Umbilical cord (tissue), 1 donor: ENCODE measurements at regions not wholly inside any gene's neighbourhood (a gene's known extent, or its start where the extent isn't known, plus 50 kb on each side); places are given as distances from the start of the nearest gene placed in this dataset.

Experiments
- DNase-seq: peaks from one replicate; pipeline ENCODE4 v3.0.0-alpha.2; 2015; ENCODE audit warnings: low spot score

GRCh38 chr5:1668141-1668721 is 131.4 kb downstream of the MRPL36 start:
- no peak for DNase-seq

DNA sequence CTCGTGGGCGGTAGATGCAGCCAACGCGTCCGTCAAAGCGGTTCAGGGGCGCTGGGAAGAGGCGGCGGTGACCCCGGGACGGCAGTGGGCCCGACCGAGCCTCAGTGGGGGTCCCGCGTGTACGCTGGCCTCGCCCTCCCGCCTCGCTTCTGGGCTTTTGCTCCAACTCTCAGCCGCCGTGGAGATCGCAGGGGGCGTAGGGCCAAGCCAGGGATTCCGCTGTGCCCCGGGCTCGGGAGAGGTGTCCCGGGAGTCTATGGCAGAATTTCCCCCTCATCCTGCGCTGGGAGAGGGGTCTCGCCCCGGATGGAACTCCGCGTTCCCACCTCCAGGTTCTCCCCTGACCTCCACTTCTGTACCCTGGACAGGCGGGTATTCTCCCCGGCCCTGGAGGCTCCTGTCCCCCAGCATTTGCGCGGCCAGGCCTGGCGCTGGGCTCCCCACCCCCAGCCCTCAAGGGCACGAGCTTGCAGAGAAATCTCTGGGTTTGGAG is 131.9 kb downstream of the MRPL36 start:
- DNase-seq = no peak

DNA sequence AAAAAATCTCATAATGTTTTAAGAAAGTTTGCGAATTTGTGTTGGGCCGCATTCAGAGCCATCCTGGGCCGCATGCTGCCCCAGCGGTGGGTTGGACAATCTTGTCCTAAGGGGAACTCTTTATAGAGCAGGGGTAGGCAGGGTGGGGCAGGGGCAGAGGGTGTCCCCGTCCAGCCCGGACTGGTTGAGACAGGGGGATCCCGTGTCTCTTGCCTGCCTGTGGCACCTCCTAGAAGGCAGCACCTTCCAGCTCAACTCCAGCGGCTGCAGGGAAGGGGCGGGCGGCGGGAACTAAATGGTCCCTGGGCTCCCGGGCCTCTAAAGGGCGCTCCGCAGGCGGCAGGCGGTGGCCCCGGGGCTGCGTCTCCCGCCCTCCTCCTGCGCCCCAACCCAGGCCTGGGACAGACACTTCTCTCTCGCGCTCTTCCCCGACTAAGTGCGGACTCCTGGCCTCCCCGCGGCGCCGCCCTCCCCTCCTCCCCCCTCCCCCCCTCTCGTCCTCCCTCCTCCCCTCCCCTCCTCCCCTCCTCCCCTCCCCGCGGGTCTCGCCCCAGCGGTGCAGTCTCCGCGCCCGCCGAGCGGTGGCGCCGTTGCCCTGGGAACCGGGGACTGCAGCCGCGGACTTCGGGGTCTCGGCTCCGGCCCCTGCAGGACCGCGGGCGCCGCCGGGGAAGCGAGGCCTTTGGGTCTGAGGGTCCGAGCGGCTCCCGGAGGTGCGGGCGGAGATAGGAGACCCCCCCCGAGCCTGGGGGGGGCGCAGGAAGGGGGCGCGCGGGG is 132.6 kb downstream of the MRPL36 start:
- no peak for DNase-seq

- DNase-seq = no peak
Measured at GRCh38 chr5:1666221-1666620, 133.4 kb downstream of the MRPL36 start.

DNA sequence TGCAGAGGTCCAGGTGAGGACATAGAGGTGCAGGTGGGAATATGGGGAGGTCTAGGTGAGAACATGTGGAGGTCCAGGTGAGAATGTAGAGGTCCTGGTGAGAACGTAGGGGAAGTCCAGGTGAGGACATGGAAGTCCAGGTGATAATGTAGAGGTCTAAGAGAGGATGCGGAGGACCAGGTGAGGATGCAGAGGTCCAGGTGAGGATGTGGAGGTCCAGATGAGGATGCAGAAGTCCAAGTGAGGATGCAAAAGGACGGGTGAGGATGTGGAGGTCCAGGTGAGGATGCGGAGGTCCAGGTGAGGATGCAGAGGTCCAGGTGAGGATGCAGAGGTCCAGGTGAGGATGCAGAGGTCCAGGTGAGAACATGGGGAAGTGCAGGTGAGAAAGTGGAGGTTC is 133.8 kb downstream of the MRPL36 start:
- DNase-seq = no peak

- DNase-seq = no peak
Measured at GRCh38 chr5:1665231-1665630, 134.4 kb downstream of the MRPL36 start.

GRCh38 chr5:1663186-1663585 is 136.5 kb downstream of the MRPL36 start:
- DNase-seq = no peak

DNA sequence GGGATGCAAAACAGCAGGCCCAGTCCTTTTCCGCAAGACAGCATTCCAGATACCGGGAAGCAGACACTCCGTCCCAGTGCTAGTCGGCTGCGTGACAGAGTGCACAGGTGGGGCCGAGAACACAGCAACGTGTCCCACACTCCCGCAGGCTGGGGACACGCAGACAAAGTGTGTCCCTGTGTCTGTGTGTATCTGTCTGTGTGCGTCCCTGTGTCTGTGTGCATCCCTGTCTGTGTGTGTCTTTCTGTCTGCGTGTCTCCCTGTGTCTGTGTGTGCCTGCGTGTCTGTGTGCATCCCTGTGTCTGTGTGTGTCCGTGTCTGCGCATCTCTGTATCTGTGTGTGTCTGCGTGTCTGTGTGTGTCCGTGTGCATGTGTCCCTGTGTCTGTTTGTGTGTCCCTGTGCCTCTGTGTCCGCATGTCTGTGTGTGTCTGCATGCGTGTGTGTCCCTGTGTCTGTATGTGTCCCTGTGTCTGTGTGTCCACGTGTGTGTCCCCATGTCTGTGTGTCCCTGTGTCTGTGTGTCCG is 137.0 kb downstream of the MRPL36 start:
- no peak for DNase-seq

GRCh38 chr5:1661831-1662558 is 137.6 kb downstream of the MRPL36 start:
- no peak for DNase-seq

DNA sequence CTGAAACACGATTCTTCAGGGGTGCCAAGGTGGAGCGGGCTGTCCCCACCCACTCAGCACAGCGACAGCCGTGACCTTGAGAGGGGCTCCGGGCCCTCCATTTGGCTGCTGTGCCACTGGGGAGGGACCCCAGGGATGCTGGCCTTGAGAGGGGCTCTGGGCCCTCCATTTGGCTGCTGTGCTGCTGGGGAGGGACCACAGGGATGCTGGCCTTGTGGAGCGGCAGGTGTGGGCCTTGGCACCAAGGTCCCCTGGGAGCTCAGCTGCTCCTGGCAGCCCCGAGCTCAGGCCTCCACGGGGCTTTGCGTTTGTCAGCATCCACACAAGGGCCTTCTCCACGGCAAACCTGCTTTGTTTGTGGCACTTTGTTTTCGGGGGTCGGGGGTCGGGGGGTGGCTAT is 137.6 kb upstream of the LPCAT1 start:
- no peak for DNase-seq

- DNase-seq = no peak
Measured at GRCh38 chr5:1660511-1660910, 136.8 kb upstream of the LPCAT1 start.

GRCh38 chr5:1660001-1660400 is 136.2 kb upstream of the LPCAT1 start:
- no peak for DNase-seq

- DNase-seq = no peak
Measured at GRCh38 chr5:1659100-1659981, 135.6 kb upstream of the LPCAT1 start.

DNA sequence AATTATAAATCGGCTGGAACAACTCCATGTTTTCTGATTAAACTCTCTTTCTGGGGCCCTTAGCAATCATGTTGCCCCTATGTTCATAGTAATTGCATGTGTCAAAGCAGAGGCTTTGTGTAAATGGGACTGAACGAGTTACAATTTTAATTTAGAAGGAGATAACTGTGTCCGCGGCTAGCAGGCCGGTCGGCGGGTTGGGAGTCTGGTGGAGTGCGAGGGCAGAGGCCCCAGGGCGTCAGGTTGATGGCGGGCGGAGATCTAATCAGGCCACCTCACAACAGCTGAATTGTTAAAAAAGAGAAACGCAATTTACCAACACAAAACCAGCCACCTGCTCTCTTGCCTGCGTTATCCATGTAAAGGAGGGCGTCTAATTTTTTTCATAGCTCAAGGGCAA is 134.9 kb upstream of the LPCAT1 start:
- no peak for DNase-seq

GRCh38 chr5:1657161-1657741 is 133.5 kb upstream of the LPCAT1 start:
- DNase-seq = no peak

GRCh38 chr5:1656271-1656975 is 132.7 kb upstream of the LPCAT1 start:
- no peak for DNase-seq

DNA sequence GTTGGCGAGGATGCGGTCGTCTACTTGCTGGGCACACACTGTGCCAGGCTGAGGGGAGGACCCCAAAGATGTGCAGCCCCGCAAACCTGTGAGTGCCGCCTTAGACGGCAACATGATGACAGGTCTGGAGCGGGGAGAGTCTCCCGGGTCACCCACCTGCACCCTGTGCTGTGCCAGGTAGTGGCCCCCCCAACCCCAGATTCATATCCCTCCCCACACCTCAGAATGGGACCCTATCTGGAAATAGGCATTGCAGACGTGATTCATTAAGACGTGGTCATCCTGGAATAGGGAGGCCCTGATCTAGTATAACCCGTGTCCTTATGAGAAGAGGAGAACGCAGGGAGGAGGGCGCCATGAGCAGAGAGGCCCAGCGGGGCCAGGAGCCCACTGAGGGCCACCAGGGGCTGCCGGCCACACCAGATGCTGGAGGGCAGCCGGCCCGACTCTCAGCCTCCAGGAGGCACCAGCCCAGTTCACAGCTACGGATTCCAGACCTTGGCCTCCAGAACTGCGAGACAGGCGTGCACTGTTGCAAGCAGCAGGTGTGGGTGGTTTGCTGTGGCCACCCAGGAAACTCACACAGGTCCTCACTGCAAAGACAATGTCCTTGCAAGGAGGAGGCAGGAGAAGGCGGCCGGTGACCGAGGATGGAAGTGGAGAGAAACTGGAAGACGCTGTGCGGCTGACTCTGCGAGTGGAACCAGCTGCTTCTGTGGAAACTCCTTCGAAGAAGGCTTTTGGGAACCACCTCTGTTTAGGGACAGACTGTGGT is 131.9 kb upstream of the LPCAT1 start:
- DNase-seq = no peak

DNA sequence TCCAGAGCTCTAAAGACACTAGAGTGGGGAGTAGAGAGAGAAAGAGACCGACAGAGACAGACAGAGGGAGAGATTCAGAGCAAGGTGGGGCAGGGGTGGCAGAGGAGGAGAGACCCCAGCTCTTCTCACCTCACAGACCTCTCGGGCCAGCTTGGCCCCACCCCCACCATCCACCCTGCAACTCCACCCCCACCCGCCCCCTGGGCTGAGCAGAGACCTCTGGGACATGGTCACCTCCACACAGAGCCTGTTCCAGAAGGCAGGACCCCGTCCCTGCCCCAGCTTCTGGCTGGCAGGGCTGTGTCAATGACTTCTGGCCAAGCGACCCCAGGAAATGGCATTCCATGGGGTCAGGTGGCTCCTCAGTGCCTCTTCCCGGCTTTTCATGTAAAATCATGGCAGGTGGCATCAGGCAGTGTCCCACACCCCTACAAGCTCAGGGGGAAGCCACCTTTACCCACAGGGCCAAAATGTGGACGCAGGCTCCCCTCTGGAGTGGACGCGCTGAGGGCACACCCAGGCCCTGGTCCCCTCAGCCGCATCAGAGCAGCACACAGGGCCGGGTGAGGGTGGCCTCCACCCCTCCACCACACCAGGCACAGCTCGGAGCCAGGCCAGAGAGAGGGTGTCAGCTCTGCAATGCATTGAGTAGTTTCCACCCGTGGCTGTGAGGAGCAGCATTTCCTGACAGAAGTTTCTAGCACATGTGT is 131.2 kb upstream of the LPCAT1 start:
- no peak for DNase-seq
